Tibial nerve (tissue), 4 donors: ENCODE measurements at regions not wholly inside any gene's neighbourhood (a gene's known extent, or its start where the extent isn't known, plus 50 kb on each side); places are given as distances from the start of the nearest gene placed in this dataset.

Source experiments
- DNase-seq, 2 donors: peaks; one replicate each; pipeline ENCODE4 v3.0.0-alpha.2; 2019; ENCODE audit warnings: low spot score in 2 of 2
- H3K27ac ChIP-seq, 4 donors: fragments of 200-600 bp; sonication (generic) in 3 of 4; one replicate each; pipeline ENCODE4 v1.5.1; 2017 to 2019; ENCODE audit warnings: mild to moderate bottlenecking in 1 of 4
- H3K27me3 ChIP-seq, 2 donors: fragments of 200-600 bp; sonication (generic) in 1 of 2; one replicate each; pipeline versions ENCODE4 v1.5.1 to v1.6.0; 2017 to 2019
- H3K36me3 ChIP-seq, 3 donors: fragments of 200-600 bp; sonication (generic); one replicate each; pipeline ENCODE4 v1.5.1; 2018 to 2019
- H3K4me1 ChIP-seq, 4 donors: fragments of 200-600 bp; sonication (generic) in 3 of 4; one replicate each; pipeline ENCODE4 v1.5.1; 2017 to 2019
- H3K4me3 ChIP-seq, 4 donors: fragments of 200-600 bp; sonication (generic) in 3 of 4; one replicate each; pipeline ENCODE4 v1.5.1; 2017 to 2019; ENCODE audit warnings: mild to moderate bottlenecking in 1 of 4, moderate library complexity in 1 of 4
- H3K9me3 ChIP-seq, 4 donors: fragments of 200-600 bp; sonication (generic) in 3 of 4; one replicate each; pipeline ENCODE4 v1.5.1; 2017 to 2019
- CTCF ChIP-seq, 5 experiments: fragments of 200-600 bp in 3 of 5; fragments of 450-650 bp in 2 of 5; sonication (generic) in 3 of 5; IDR thresholded peaks; one replicate each; pipeline ENCODE4 v1.5.1; 2016 to 2019; ENCODE audit warnings: antibody characterized with exemption in 5 of 5, mild to moderate bottlenecking in 3 of 5, moderate library complexity in 2 of 5
- EP300 ChIP-seq, 2 donors: sonication (generic); formaldehyde crosslinking; IDR thresholded peaks; one replicate each; pipeline ENCODE4 v1.6.1; 2017; ENCODE audit warnings: antibody characterized with exemption in 2 of 2, mild to moderate bottlenecking in 1 of 2
- POLR2A ChIP-seq, 2 donors: fragments of 450-650 bp; IDR thresholded peaks; one replicate each; pipeline ENCODE4 v1.6.1; 2017; ENCODE audit warnings: antibody characterized with exemption in 2 of 2, mild to moderate bottlenecking in 2 of 2, moderate library complexity in 2 of 2
- WGBS, 2 donors: methylation state at CpG; one replicate each; pipeline ENCODE4 v1.1.5; 2018; 5-methylcytosine and 5-hydroxymethylcytosine counted together

GRCh38 chr17:34412965-34413441 lies 50.0 kb upstream of the CCL1 start:
- Histone ChIP-seq H3K9me3 (no peaks in the 10 kb centered on the region), H3K4me1 (peaks cover 0 to 19% (median 2%) of the 10 kb centered on the region in 4 donors), H3K36me3 (no peaks in the 10 kb centered on the region), H3K27me3 (peaks cover 0 to 15% of the 10 kb centered on the region in 2 donors), H3K4me3 (no peak overlapping the region), H3K27ac (peak overlapping the region in 3 of 4 donors; percentile 30 to 86 (median 63))
- WGBS, 2 donors, result 44 to 54% methylated on average over 3 of the region's 3 CpGs
- DNase-seq, result no peak
- TF ChIP-seq EP300 (IDR thresholded peaks at IDR 0.05), result no peak
- no peak for TF ChIP-seq CTCF (IDR thresholded peaks at IDR 0.05)
- TF ChIP-seq POLR2A (IDR thresholded peaks at IDR 0.05), result no peak
